HCT116 (cell line): ENCODE measurements at regions not wholly inside any gene's neighbourhood (a gene's known extent, or its start where the extent isn't known, plus 50 kb on each side); places are given as distances from the start of the nearest gene placed in this dataset.

Experiments used
- CEBPB ChIP-seq: IDR thresholded peaks from 2 replicates; pipeline ENCODE4 v1.6.1; 2012; ENCODE audit warnings: low read depth
- ELF1 ChIP-seq: IDR thresholded peaks from 2 replicates; pipeline ENCODE4 v1.6.1; 2012; ENCODE audit warnings: low read depth, borderline replicate concordance
- EZH2 ChIP-seq: fragments of 200-600 bp; sonication (generic); IDR thresholded peaks from 2 replicates; pipeline ENCODE4 v1.6.1; 2017; ENCODE audit warnings: antibody characterized with exemption, mixed run types
- EZH2phosphoT487 ChIP-seq: fragments of 200-600 bp; IDR thresholded peaks from 2 replicates; pipeline ENCODE4 v1.6.1; 2018; ENCODE audit warnings: antibody characterized with exemption, borderline replicate concordance
- JUND ChIP-seq: IDR thresholded peaks from 2 replicates; pipeline ENCODE4 v1.6.1; 2012
- POLR2A ChIP-seq: IDR thresholded peaks from 2 replicates; pipeline ENCODE4 v1.7.0; 2011; ENCODE audit warnings: borderline replicate concordance; ENCODE audit not compliant: insufficient read depth, insufficient read length; ENCODE audit errors: extremely low read depth
- POLR2AphosphoS5 ChIP-seq: IDR thresholded peaks from 2 replicates; pipeline ENCODE4 v1.6.1; 2011; ENCODE audit warnings: mild to moderate bottlenecking, low read depth, low read length, moderate library complexity
- RAD21 ChIP-seq: IDR thresholded peaks from 2 replicates; pipeline ENCODE4 v1.6.1; 2012; ENCODE audit warnings: low read depth, mild to moderate bottlenecking
- SIN3A ChIP-seq: IDR thresholded peaks from 2 replicates; pipeline ENCODE4 v1.6.1; 2012; ENCODE audit warnings: low read depth
- SP1 ChIP-seq: IDR thresholded peaks from 2 replicates; pipeline ENCODE4 v1.6.1; 2012; ENCODE audit warnings: low read depth
- SRF ChIP-seq: IDR thresholded peaks from 2 replicates; pipeline ENCODE4 v1.6.1; 2012; ENCODE audit warnings: low read depth
- YY1 ChIP-seq: IDR thresholded peaks from 2 replicates; pipeline ENCODE4 v1.6.1; 2011; ENCODE audit warnings: low read length, low read depth, moderate library complexity, mild to moderate bottlenecking; ENCODE audit not compliant: insufficient replicate concordance; ENCODE audit errors: extremely low read depth
- ZFX ChIP-seq: fragments of 450-650 bp; IDR thresholded peaks from 2 replicates; pipeline ENCODE4 v1.6.1; 2017
- TF ChIP-seq, protein P1 (sequence below), 3 experiments: fragments of 200-600 bp in 1 of 3; sonication (generic) in 1 of 3; IDR thresholded peaks in 2 of 3; conservative IDR thresholded peaks in 1 of 3; 2 replicates each; pipeline ENCODE4 v1.5.1; 2012 to 2017; ENCODE audit warnings: low read depth in 2 of 3, low read length in 2 of 3, antibody characterized with exemption in 1 of 3, borderline replicate concordance in 1 of 3, control low read depth in 1 of 3, mild to moderate bottlenecking in 1 of 3, mixed read lengths in 1 of 3, mixed run types in 1 of 3, moderate library complexity in 1 of 3; ENCODE audit not compliant: insufficient read depth in 1 of 3

GRCh38 chr10:123567984-123568739 lies 98.0 kb upstream of the GPR26 start:
- TF ChIP-seq POLR2A (no peak), RAD21 (no peak), POLR2AphosphoS5 (no peak), EZH2 (no peak), SRF (no peak), ELF1 (no peak), CEBPB (no peak), SP1 (no peak), ZFX (no peak), JUND (no peak), EZH2phosphoT487 (no peak), YY1 (no peak), SIN3A (no peak)
- TF ChIP-seq, protein P1, sequence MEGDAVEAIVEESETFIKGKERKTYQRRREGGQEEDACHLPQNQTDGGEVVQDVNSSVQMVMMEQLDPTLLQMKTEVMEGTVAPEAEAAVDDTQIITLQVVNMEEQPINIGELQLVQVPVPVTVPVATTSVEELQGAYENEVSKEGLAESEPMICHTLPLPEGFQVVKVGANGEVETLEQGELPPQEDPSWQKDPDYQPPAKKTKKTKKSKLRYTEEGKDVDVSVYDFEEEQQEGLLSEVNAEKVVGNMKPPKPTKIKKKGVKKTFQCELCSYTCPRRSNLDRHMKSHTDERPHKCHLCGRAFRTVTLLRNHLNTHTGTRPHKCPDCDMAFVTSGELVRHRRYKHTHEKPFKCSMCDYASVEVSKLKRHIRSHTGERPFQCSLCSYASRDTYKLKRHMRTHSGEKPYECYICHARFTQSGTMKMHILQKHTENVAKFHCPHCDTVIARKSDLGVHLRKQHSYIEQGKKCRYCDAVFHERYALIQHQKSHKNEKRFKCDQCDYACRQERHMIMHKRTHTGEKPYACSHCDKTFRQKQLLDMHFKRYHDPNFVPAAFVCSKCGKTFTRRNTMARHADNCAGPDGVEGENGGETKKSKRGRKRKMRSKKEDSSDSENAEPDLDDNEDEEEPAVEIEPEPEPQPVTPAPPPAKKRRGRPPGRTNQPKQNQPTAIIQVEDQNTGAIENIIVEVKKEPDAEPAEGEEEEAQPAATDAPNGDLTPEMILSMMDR (IDR thresholded peaks at IDR 0.05 in 2 of 3, conservative IDR thresholded peaks at IDR 0.05 in 1 of 3; ENCODE audit: borderline replicate concordance in 1 of 3, insufficient read depth in 1 of 3, low read depth in 2 of 3, low read length in 2 of 3) = no peak
